GM23338 (cell line): ENCODE measurements at regions not wholly inside any gene's neighbourhood (a gene's known extent, or its start where the extent isn't known, plus 50 kb on each side); places are given as distances from the start of the nearest gene placed in this dataset.

Experiments
- ATAC-seq: fragments of 200-7000 bp; cut with Tn5 transposase; 3 replicates; pipeline ENCODE4 v1.9.1; 2020
- DNase-seq: peaks from one replicate; pipeline ENCODE4 v3.0.0-alpha.2; 2015; ENCODE audit warnings: low spot score
- H2AFZ ChIP-seq: fragments of 200-600 bp; sonication (generic); 2 replicates; pipeline ENCODE4 v1.8.0; 2016; ENCODE audit warnings: antibody characterized with exemption, mild to moderate bottlenecking, moderate library complexity
- H3F3A ChIP-seq: fragments of 200-600 bp; sonication (generic); replicated peaks from 2 replicates; pipeline ENCODE4 v1.8.0; 2017; ENCODE audit warnings: antibody characterized with exemption, mixed run types, low read depth
- H3K27ac ChIP-seq: fragments of 200-600 bp; sonication (generic); 2 replicates; pipeline ENCODE4 v1.6.1; 2016; ENCODE audit warnings: low read depth
- H3K27me3 ChIP-seq: fragments of 200-600 bp; sonication (generic); 2 replicates; pipeline ENCODE4 v1.8.0; 2016; ENCODE audit warnings: mild to moderate bottlenecking, mixed run types, moderate library complexity; ENCODE audit not compliant: insufficient read depth
- H3K36me3 ChIP-seq: fragments of 200-600 bp; sonication (generic); 2 replicates; pipeline ENCODE4 v1.8.0; 2016; ENCODE audit warnings: mild to moderate bottlenecking; ENCODE audit not compliant: insufficient read depth
- H3K4me1 ChIP-seq: fragments of 200-600 bp; sonication (generic); 2 replicates; pipeline ENCODE4 v1.8.0; 2016; ENCODE audit warnings: mild to moderate bottlenecking, moderate library complexity; ENCODE audit not compliant: insufficient read depth
- H3K4me2 ChIP-seq: fragments of 200-600 bp; sonication (generic); 2 replicates; pipeline ENCODE4 v1.7.1; 2017; ENCODE audit warnings: mixed run types
- H3K4me3 ChIP-seq: fragments of 200-600 bp; sonication (generic); 2 replicates; pipeline ENCODE4 v1.6.1; 2016; ENCODE audit warnings: mixed run types
- H3K79me2 ChIP-seq: fragments of 200-600 bp; sonication (generic); replicated peaks from 2 replicates; pipeline ENCODE4 v1.8.0; 2017; ENCODE audit warnings: mild to moderate bottlenecking; ENCODE audit not compliant: insufficient read depth
- H3K9me2 ChIP-seq: fragments of 200-600 bp; sonication (generic); 2 replicates; pipeline ENCODE4 v1.8.0; 2017; ENCODE audit not compliant: insufficient read depth
- H4K20me1 ChIP-seq: fragments of 200-600 bp; sonication (generic); replicated peaks from 2 replicates; pipeline ENCODE4 v1.8.0; 2017; ENCODE audit warnings: mild to moderate bottlenecking; ENCODE audit not compliant: insufficient read depth
- H3K27ac Mint-ChIP-seq: 2 replicates; pipeline ENCODE4 v1.8.0; 2020; ENCODE audit warnings: inconsistent platforms, mild to moderate bottlenecking, moderate library complexity, mixed read lengths
- H3K27me3 Mint-ChIP-seq: 3 replicates; pipeline ENCODE4 v1.8.0; 2022; ENCODE audit warnings: low read depth, mild to moderate bottlenecking, moderate library complexity, mixed read lengths, inconsistent platforms; ENCODE audit not compliant: insufficient read depth, poor library complexity
- H3K36me3 Mint-ChIP-seq: 3 replicates; pipeline ENCODE4 v1.8.0; 2021; ENCODE audit warnings: low read depth, mild to moderate bottlenecking, inconsistent platforms, moderate library complexity, mixed read lengths
- H3K4me1 Mint-ChIP-seq: 3 replicates; pipeline ENCODE4 v1.8.0; 2020; ENCODE audit warnings: mild to moderate bottlenecking, inconsistent platforms, mixed read lengths
- H3K4me3 Mint-ChIP-seq: 3 replicates; pipeline ENCODE4 v1.8.0; 2021; ENCODE audit warnings: moderate library complexity, mild to moderate bottlenecking, inconsistent platforms, mixed read lengths
- H3K9me3 Mint-ChIP-seq: 3 replicates; pipeline ENCODE4 v1.8.0; 2020; ENCODE audit warnings: moderate library complexity, mild to moderate bottlenecking, inconsistent platforms, mixed read lengths
- EZH2 ChIP-seq: fragments of 200-600 bp; sonication (generic); IDR thresholded peaks from one replicate; pipeline ENCODE4 v1.8.0; 2017; ENCODE audit warnings: antibody characterized with exemption, mild to moderate bottlenecking, low read depth; ENCODE audit not compliant: unreplicated experiment
- EZH2phosphoT487 ChIP-seq: fragments of 200-600 bp; sonication (generic); IDR thresholded peaks from one replicate; pipeline ENCODE4 v1.8.1; 2018; ENCODE audit warnings: antibody characterized with exemption; ENCODE audit not compliant: unreplicated experiment
- JUNB ChIP-seq: IDR thresholded peaks from one replicate; pipeline ENCODE4 v1.6.1; 2016; ENCODE audit warnings: antibody characterized with exemption; ENCODE audit not compliant: unreplicated experiment
- NANOG ChIP-seq: IDR thresholded peaks from 2 replicates; pipeline ENCODE4 v1.6.1; 2016; ENCODE audit warnings: antibody characterized with exemption, borderline replicate concordance
- POLR2AphosphoS5 ChIP-seq: IDR thresholded peaks from 2 replicates; pipeline ENCODE4 v1.6.1; 2016; ENCODE audit warnings: antibody characterized with exemption, low read depth
- REST ChIP-seq: IDR thresholded peaks from one replicate; pipeline ENCODE4 v1.6.1; 2018; ENCODE audit warnings: antibody characterized with exemption; ENCODE audit not compliant: unreplicated experiment
- STAT1 ChIP-seq: IDR thresholded peaks from one replicate; pipeline ENCODE4 v1.6.1; 2016; ENCODE audit warnings: antibody characterized with exemption; ENCODE audit not compliant: unreplicated experiment
- ZNF331 ChIP-seq: fragments of 250-450 bp; sonication (Bioruptor Pico); IDR thresholded peaks from 2 replicates; pipeline ENCODE4 v1.5.0; 2020; ENCODE audit warnings: low read depth, mild to moderate bottlenecking, moderate library complexity
- ZNF462 ChIP-seq: fragments of 250-450 bp; sonication (Bioruptor Pico); IDR thresholded peaks from 2 replicates; pipeline ENCODE4 v1.5.0; 2020; ENCODE audit warnings: mild to moderate bottlenecking, moderate library complexity
- TF ChIP-seq, protein P1 (sequence below): IDR thresholded peaks from 2 replicates; pipeline ENCODE4 v1.6.1; 2016; ENCODE audit warnings: antibody characterized with exemption

GRCh38 chr4:123182289-123182688, 214.3 kb upstream of the SPRY1 start:
- Mint-ChIP-seq H3K36me3 (no peaks in the 10 kb centered on the region; the same call in 2 of the 3 replicates), H3K27ac (no peak overlapping the region), H3K27me3 (peaks cover 6% of the 10 kb centered on the region), H3K4me3 (no peak overlapping the region), H3K4me1 (peaks cover 12% of the 10 kb centered on the region), H3K9me3 (no peaks in the 10 kb centered on the region)
- H4K20me1 ChIP-seq, result no peaks in the 10 kb centered on the region
- H3K4me1 ChIP-seq, result peaks cover 11% of the 10 kb centered on the region; the same call in 1 of the 2 replicates
- no peaks in the 10 kb centered on the region for H3F3A ChIP-seq
- H3K4me2 ChIP-seq, result no peak overlapping the region
- no peak overlapping the region for H2AFZ ChIP-seq
- no peaks in the 10 kb centered on the region for H3K36me3 ChIP-seq
- TF ChIP-seq EZH2phosphoT487 (no peak), NANOG (no peak), STAT1 (no peak)
- no peaks in the 10 kb centered on the region for H3K27me3 ChIP-seq
- H3K9me2 ChIP-seq, result no peaks in the 10 kb centered on the region
- ATAC-seq (no peak), DNase-seq (no peak)
- H3K27ac ChIP-seq, result no peak overlapping the region
- H3K79me2 ChIP-seq, result no peaks in the 10 kb centered on the region
- H3K4me3 ChIP-seq, result no peak overlapping the region

- no peak overlapping the region for H3K4me2 ChIP-seq
- H3K27me3 Mint-ChIP-seq, result peaks cover 4% of the 10 kb centered on the region
- no peaks in the 10 kb centered on the region for H3K36me3 ChIP-seq
- TF ChIP-seq EZH2 (no peak), REST (no peak), JUNB (no peak), EZH2phosphoT487 (no peak), ZNF331 (CRISPR knock-in tag) (no peak), ZNF462 (CRISPR knock-in tag) (no peak), POLR2AphosphoS5 (no peak)
- TF ChIP-seq, protein P1, sequence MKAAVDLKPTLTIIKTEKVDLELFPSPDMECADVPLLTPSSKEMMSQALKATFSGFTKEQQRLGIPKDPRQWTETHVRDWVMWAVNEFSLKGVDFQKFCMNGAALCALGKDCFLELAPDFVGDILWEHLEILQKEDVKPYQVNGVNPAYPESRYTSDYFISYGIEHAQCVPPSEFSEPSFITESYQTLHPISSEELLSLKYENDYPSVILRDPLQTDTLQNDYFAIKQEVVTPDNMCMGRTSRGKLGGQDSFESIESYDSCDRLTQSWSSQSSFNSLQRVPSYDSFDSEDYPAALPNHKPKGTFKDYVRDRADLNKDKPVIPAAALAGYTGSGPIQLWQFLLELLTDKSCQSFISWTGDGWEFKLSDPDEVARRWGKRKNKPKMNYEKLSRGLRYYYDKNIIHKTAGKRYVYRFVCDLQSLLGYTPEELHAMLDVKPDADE, result no peak
- no peaks in the 10 kb centered on the region for H3K27me3 ChIP-seq
- no peaks in the 10 kb centered on the region for H3K9me3 Mint-ChIP-seq
- DNase-seq, result no peak
- H2AFZ ChIP-seq, result no peak overlapping the region
- no peak overlapping the region for H3K4me3 Mint-ChIP-seq
- no peak overlapping the region for H3K27ac Mint-ChIP-seq
- no peaks in the 10 kb centered on the region for H4K20me1 ChIP-seq
- H3K36me3 Mint-ChIP-seq, result no peaks in the 10 kb centered on the region; the same call in 2 of the 3 replicates
- H3K4me1 ChIP-seq, result peaks cover 11% of the 10 kb centered on the region; the same call in 1 of the 2 replicates
- no peaks in the 10 kb centered on the region for H3K9me2 ChIP-seq
- H3F3A ChIP-seq, result no peaks in the 10 kb centered on the region
- no peak overlapping the region for H3K4me3 ChIP-seq
- H3K79me2 ChIP-seq, result no peaks in the 10 kb centered on the region
- peaks cover 10% of the 10 kb centered on the region for H3K4me1 Mint-ChIP-seq
- no peak for ATAC-seq
- H3K27ac ChIP-seq, result no peak overlapping the region
Observed at GRCh38 chr4:123183308-123183707, 213.3 kb upstream of the SPRY1 start.
